Renal pelvis (tissue), 1 donor: ENCODE measurements at regions not wholly inside any gene's neighbourhood (a gene's known extent, or its start where the extent isn't known, plus 50 kb on each side); places are given as distances from the start of the nearest gene placed in this dataset.

Experiments used
- DNase-seq: peaks from one replicate; pipeline ENCODE4 v3.0.0-alpha.2; 2013

- DNase-seq, result no peak
Measured at GRCh38 chr3:160130071-160130470, 95.2 kb upstream of the C3orf80 start.

- no peak for DNase-seq
Measured at GRCh38 chr3:160130950-160131349, 94.3 kb upstream of the C3orf80 start.

DNA sequence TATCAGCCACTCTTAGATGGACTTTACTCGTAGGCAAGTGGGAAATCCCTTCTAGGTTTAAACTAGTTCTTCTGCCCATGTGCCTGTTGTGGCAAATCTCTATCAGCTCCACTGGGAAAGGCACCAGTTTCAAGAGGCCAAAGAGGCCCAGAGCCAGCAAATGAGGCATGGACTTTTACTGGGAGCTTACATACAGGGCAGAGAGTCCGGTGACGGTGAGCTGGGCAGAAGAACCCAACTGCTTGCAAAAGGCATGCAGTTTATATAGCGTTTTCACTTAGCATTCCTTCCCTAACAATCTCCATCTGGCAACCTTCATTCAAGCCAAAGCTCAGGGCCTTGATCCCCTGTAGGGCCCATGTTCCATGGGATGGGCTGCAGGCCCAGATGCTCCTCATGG lies 93.0 kb upstream of the C3orf80 start:
- DNase-seq, result no peak

- no peak for DNase-seq
Measured at GRCh38 chr3:160133757-160134156, 91.5 kb upstream of the C3orf80 start.

GRCh38 chr3:160134454-160134853 lies 90.8 kb upstream of the C3orf80 start:
- no peak for DNase-seq

- no peak for DNase-seq
Measured at GRCh38 chr3:160134964-160135363, 90.3 kb upstream of the C3orf80 start.

DNA sequence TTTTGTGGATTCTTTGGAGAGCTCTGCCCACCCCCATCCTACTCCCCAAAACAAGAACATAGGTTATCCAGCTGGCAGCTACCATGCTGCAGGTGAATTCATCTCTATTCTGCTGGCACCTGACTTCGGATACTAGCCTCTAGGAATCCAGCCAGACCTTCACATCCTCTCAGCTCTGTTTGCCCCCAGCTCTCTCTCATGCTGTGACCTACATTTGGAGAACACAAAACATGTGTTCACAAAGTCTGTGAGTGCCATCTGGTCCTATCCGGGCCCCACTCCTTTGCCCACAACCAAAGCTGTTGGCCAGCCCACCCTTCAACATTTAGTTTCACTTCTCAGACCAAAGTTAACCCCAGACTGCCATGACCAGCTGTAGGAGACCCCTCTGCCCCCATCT lies 89.4 kb upstream of the C3orf80 start:
- no peak for DNase-seq

DNA sequence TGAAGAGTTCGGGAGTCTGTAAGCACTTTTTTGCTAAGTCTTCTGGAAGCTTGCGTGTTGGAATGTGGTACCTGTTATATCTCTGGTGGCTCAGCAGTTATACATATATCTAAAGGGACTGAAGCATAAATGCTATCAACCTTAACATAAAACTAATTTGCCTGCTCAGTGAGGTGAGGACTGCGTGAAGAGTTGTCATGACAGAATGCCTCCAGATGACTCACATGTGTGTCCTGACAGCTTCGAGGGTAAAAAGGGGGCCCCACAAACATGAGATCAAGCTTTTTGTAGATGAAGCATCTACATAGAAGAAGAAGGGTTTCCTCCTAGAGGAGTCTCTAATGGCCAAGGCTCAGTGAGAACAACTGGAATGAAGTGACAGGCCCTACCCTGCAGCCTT lies 88.8 kb upstream of the C3orf80 start:
- DNase-seq, result no peak

- no peak for DNase-seq
Measured at GRCh38 chr3:160139291-160139690, 85.9 kb upstream of the C3orf80 start.

DNA sequence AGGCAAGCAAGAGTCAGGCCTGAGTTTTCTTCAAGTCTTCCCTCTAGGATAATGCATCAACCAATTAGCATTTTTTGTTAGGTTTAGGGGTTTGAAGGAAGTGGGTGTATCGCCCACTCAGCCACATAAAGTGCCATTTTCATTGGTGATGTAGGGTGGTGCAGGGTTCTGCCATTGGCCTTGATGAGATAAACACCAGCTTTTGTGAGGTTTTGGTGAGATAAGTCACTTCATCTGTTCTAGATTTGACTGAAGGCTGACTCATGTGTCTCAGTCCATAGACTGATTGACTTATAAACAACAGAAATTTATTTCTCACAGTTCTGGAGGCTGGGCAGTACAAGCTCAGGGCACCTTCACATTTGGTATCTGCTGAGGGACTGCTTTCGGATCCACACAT lies 84.5 kb upstream of the C3orf80 start:
- no peak for DNase-seq

- no peak for DNase-seq
Measured at GRCh38 chr3:160141485-160142185, 83.6 kb upstream of the C3orf80 start.

- no peak for DNase-seq
Measured at GRCh38 chr3:160143482-160143881, 81.7 kb upstream of the C3orf80 start.

DNA sequence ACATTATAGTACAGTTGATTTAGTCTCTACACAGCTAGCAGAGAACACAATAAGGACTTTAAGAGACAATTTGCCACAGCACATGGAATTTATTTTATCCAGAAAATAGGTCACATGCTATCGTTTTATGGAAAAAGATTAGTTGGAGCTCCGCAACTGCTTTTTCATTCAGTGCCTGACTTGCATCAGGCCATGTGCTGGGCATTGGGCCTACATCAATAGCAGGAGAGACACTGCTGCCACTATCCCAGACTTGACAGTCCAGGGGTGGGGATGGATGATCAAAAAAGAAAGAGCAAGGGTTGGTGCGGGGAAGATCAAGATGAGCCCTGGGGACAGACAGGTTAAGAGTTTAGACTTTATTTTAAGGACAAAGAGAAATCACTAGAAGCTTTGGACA lies 75.2 kb upstream of the C3orf80 start:
- DNase-seq, result no peak

- DNase-seq, result no peak
Measured at GRCh38 chr3:160150525-160150924, 74.7 kb upstream of the C3orf80 start.

DNA sequence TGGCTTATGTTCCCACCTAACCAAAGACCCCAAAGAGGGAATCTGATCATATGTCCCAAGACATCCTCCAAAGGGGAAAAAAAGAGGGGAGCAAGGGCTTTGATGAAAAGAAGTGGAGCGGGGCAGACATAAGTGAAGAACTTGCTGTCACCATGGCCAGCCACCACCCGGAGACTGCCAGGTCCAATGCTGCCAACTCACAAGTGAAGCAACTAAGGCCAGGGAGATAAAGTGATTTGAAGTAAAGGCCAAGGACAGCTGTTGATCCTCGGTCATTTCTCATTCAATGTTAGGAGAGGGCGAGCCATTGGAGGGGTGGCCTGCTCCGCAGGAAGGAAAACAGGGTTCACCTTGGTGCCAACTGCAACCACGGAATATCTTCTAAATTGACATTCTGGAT lies 72.6 kb upstream of the C3orf80 start:
- DNase-seq, result no peak

DNA sequence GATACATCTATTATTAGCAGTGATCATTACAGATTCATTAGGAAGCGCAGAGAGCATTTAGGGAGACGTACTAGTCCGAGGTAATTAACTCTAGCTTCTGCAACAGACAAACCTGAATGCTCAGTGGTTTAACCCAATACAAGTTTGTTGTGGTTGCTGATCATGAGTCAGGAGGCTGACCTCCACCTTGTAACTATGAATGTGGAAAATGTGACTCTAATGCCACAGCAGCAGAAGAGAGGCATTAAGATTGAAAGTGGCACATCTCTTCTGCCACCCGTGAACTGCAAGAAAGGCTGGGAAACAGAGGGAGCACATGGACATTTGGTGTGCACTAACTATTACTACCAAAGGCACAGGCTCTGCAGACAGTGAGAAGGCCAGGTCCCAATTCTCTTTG lies 71.2 kb upstream of the C3orf80 start:
- no peak for DNase-seq

DNA sequence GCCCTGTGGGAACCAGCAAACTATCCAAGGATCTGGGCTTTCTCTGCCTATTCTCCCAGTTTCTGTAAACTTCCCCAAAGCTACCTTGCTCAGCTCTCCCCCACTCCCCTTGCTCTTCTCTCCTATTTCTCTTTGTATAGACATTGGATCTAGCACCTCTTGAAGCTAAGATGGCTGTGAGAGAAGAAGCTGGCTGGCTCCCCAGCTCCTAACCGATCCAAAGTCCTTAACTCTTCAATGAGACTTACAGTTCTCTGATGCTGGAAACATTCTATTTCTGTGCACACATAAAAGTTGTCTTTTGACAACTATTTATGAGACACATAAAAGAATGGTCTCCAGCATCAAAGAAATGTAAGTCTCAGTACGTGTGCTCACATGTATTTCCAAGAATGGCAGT lies 70.6 kb upstream of the C3orf80 start:
- no peak for DNase-seq

- DNase-seq, result no peak
Measured at GRCh38 chr3:160157321-160157720, 67.9 kb upstream of the C3orf80 start.

- DNase-seq, result no peak
Measured at GRCh38 chr3:160159341-160159740, 65.9 kb upstream of the C3orf80 start.

DNA sequence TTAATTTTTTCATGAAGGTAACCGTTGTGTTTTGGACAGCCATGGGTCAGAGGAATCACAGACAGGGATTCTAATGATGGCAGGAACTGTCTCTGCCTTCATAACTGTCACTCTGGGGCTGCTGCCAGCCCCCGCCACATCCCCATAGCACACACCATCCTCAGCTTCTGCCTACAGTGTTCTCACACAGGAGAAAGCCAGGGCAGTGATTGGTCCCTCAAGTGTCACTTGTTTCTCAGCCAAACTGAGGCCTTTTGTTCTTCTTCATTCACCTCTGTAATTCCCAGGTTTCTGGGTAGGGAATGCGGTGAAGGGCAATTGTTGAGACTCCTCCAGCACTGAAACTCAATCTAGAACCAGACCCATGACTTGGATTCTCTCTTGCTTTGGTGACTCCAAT lies 65.4 kb upstream of the C3orf80 start:
- DNase-seq, result no peak

- DNase-seq, result no peak
Measured at GRCh38 chr3:160161921-160162320, 63.3 kb upstream of the C3orf80 start.

- DNase-seq, result no peak
Measured at GRCh38 chr3:160162440-160162839, 62.8 kb upstream of the C3orf80 start.

GRCh38 chr3:160163229-160163878 lies 61.9 kb upstream of the C3orf80 start:
- no peak for DNase-seq

- no peak for DNase-seq
Measured at GRCh38 chr3:160168246-160168645, 57.0 kb upstream of the C3orf80 start.
